B cell (primary cell): ENCODE measurements at regions not wholly inside any gene's neighbourhood (a gene's known extent, or its start where the extent isn't known, plus 50 kb on each side); places are given as distances from the start of the nearest gene placed in this dataset.

Experiments used
- EZH2 ChIP-seq: IDR thresholded peaks from 2 replicates; pipeline ENCODE4 v1.6.1; 2012; ENCODE audit warnings: borderline replicate concordance, low read depth, mild to moderate bottlenecking, moderate library complexity, low read length; ENCODE audit not compliant: insufficient read depth, poor library complexity, severe bottlenecking
- TF ChIP-seq, protein P1 (sequence below): fragments of 200-600 bp; IDR thresholded peaks from one replicate; pipeline ENCODE4 v1.8.0; 2022; ENCODE audit warnings: antibody characterized with exemption, mild to moderate bottlenecking

DNA sequence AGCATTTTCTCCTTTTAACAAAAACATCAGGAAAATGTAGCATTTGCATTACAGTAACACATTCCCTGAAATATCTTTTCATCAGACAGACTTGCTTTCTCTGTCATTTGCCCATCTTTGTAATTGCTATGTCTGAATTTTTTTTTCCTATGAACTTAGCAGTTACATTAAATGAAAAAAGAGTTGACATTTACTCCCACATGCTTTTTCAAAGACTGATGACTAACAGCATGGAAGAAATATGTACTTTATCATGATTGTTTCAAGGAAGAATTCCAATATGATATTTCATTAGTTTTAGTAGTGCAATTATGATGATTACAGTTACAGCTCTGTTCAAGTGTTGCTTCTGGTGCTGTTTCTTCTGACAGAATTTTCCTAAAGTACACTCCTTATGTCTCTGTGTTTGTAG, 864.5 kb upstream of the MAN1A1 start:
- TF ChIP-seq, protein P1, sequence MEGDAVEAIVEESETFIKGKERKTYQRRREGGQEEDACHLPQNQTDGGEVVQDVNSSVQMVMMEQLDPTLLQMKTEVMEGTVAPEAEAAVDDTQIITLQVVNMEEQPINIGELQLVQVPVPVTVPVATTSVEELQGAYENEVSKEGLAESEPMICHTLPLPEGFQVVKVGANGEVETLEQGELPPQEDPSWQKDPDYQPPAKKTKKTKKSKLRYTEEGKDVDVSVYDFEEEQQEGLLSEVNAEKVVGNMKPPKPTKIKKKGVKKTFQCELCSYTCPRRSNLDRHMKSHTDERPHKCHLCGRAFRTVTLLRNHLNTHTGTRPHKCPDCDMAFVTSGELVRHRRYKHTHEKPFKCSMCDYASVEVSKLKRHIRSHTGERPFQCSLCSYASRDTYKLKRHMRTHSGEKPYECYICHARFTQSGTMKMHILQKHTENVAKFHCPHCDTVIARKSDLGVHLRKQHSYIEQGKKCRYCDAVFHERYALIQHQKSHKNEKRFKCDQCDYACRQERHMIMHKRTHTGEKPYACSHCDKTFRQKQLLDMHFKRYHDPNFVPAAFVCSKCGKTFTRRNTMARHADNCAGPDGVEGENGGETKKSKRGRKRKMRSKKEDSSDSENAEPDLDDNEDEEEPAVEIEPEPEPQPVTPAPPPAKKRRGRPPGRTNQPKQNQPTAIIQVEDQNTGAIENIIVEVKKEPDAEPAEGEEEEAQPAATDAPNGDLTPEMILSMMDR: no peak
- no peak for TF ChIP-seq EZH2
